ENCODE measurements at regions not wholly inside any gene's neighbourhood (a gene's known extent, or its start where the extent isn't known, plus 50 kb on each side); places are given as distances from the start of the nearest gene placed in this dataset.

- no peak for TF ChIP-seq POLR2A (IDR thresholded peaks at IDR 0.05; ENCODE audit: low read depth, low read length)
- no peak for TF ChIP-seq TAF1 (IDR thresholded peaks at IDR 0.05; ENCODE audit: borderline replicate concordance, low read depth, low read length)
- TF ChIP-seq POLR2AphosphoS5 (IDR thresholded peaks at IDR 0.05; ENCODE audit: low read depth, low read length), result no peak
These were observed 627.9 kb downstream of the ZBBX start for GRCh38 chr3:166752214-166752613.

Data from GM12892 (cell line).